Left ventricle myocardium inferior (tissue), 1 donor: ENCODE measurements at regions not wholly inside any gene's neighbourhood (a gene's known extent, or its start where the extent isn't known, plus 50 kb on each side); places are given as distances from the start of the nearest gene placed in this dataset.

ENCODE experiments used
- DNase-seq: peaks from one replicate; pipeline ENCODE4 v3.0.0-alpha.2; 2020
- H3K27ac ChIP-seq: fragments of 200-600 bp; replicated peaks from 2 replicates; pipeline ENCODE4 v1.8.0; 2021
- H3K27me3 ChIP-seq: fragments of 200-600 bp; 2 replicates; pipeline ENCODE4 v1.8.0; 2021; ENCODE audit warnings: low read depth
- H3K36me3 ChIP-seq: fragments of 200-600 bp; 2 replicates; pipeline ENCODE4 v1.8.0; 2021
- H3K4me1 ChIP-seq: fragments of 200-600 bp; 2 replicates; pipeline ENCODE4 v1.8.0; 2021
- H3K4me3 ChIP-seq: fragments of 200-600 bp; 2 replicates; pipeline ENCODE4 v1.8.0; 2021; ENCODE audit warnings: mild to moderate bottlenecking, moderate library complexity
- H3K9me3 ChIP-seq: fragments of 200-600 bp; replicated peaks from 2 replicates; pipeline ENCODE4 v1.8.0; 2021
- CTCF ChIP-seq: fragments of 200-600 bp; IDR thresholded peaks from 2 replicates; pipeline ENCODE4 v1.8.0; 2021; ENCODE audit warnings: antibody characterized with exemption, mild to moderate bottlenecking, borderline replicate concordance
- intact Hi-C: fragments of 100-400 bp; cut with micrococcal nuclease; formaldehyde crosslinking; loops from one replicate; pipeline ENCODE4 v1.11.0; 2022
- donor health status: DM: no; HTN: yes; CAD: no; lungs with severe emphysema.

- no peak overlapping the region for H3K4me3 ChIP-seq
- no peaks in the 10 kb centered on the region for H3K36me3 ChIP-seq
- no peak overlapping the region for H3K27ac ChIP-seq
- DNase-seq: no peak
- TF ChIP-seq CTCF: no peak
- H3K4me1 ChIP-seq: no peaks in the 10 kb centered on the region
- no peaks in the 10 kb centered on the region for H3K27me3 ChIP-seq
- H3K9me3 ChIP-seq: no peaks in the 10 kb centered on the region
- intact Hi-C loops: no loop called here
Measured at GRCh38 chr13:85742355-85742754, 56.9 kb downstream of the SLITRK6 start.

DNA sequence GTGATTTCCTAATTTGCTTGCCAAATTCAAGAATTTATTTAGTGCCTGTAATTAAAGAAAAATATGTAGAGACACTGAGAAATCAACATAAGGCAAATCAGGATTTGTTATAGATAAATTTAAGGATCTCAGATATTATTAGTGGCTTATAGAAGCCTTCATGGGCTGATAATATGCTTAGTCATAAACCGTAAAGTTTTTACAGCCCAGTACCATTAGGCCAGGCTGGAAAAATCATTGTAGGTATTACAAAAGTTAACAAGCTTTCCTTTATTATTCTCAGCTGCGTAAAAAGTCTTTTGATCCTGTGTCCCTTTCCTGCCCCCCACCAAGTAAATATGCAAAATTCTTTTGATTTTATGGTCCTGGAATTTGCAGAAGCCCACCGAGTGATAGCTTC is 58.2 kb downstream of the SLITRK6 start:
- no peaks in the 10 kb centered on the region for H3K4me1 ChIP-seq
- intact Hi-C loops: no loop called here
- no peak overlapping the region for H3K4me3 ChIP-seq
- H3K9me3 ChIP-seq: no peaks in the 10 kb centered on the region
- TF ChIP-seq CTCF: no peak
- no peak for DNase-seq
- H3K27me3 ChIP-seq: no peaks in the 10 kb centered on the region
- H3K36me3 ChIP-seq: no peaks in the 10 kb centered on the region
- H3K27ac ChIP-seq: no peak overlapping the region

GRCh38 chr13:85738696-85739320 is 60.4 kb downstream of the SLITRK6 start:
- no peaks in the 10 kb centered on the region for H3K36me3 ChIP-seq

GRCh38 chr13:85737952-85738351 is 61.3 kb downstream of the SLITRK6 start:
- Histone ChIP-seq H3K36me3 (no peaks in the 10 kb centered on the region), H3K4me3 (no peak overlapping the region), H3K9me3 (no peaks in the 10 kb centered on the region), H3K27me3 (no peaks in the 10 kb centered on the region), H3K27ac (no peak overlapping the region), H3K4me1 (no peaks in the 10 kb centered on the region)
- DNase-seq: no peak
- TF ChIP-seq CTCF: no peak
- intact Hi-C loops: no loop called here

More at GRCh38 chr13:85738696-85739320, 60.4 kb downstream of the SLITRK6 start:
- Histone ChIP-seq H3K9me3 (no peaks in the 10 kb centered on the region), H3K27me3 (no peaks in the 10 kb centered on the region), H3K27ac (no peak overlapping the region), H3K4me1 (no peaks in the 10 kb centered on the region), H3K4me3 (no peak overlapping the region)
- no peak for TF ChIP-seq CTCF
- no peak for DNase-seq
- intact Hi-C loops: no loop called here

DNA sequence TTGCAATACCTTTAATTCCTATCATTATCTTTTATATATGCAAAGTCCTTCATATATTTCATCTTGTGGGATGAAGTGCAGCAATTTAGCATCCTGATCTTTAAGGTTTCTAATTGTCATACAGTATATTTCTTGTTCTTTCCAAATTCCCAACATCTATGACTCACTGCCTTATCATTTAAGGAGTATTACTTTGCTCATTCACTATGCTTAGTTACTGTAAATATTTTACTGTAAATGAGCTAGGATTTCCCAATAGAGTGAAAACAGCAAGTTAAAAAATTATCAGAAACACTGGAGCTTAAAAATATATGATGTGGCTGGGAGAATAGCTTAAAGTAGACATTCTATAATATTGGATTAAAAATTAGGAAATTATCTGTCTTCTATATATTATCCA is 69.9 kb downstream of the SLITRK6 start:
- H3K4me1 ChIP-seq: no peaks in the 10 kb centered on the region
- no peak for TF ChIP-seq CTCF
- no peak for DNase-seq
- H3K27ac ChIP-seq: no peak overlapping the region
- intact Hi-C loops: no loop called here
- no peaks in the 10 kb centered on the region for H3K27me3 ChIP-seq
- H3K9me3 ChIP-seq: peaks cover 16% of the 10 kb centered on the region
- H3K36me3 ChIP-seq: no peaks in the 10 kb centered on the region
- no peak overlapping the region for H3K4me3 ChIP-seq
